HEK293T (cell line): ENCODE measurements at regions not wholly inside any gene's neighbourhood (a gene's known extent, or its start where the extent isn't known, plus 50 kb on each side); places are given as distances from the start of the nearest gene placed in this dataset.

Source experiments
- CTCF ChIA-PET: fragments of 350-600 bp; formaldehyde crosslinking; extraction: SDS; loops from one replicate; lab custom pipeline; 2021; ENCODE audit warnings: antibody characterized with exemption, inconsistent platforms; lab: Yijun Ruan, JAX
- POLR2A ChIA-PET: fragments of 350-600 bp; formaldehyde crosslinking; extraction: SDS; loops from one replicate; lab custom pipeline; 2020; ENCODE audit warnings: antibody characterized with exemption, inconsistent platforms; lab: Yijun Ruan, JAX
- DNase-seq: peaks from one replicate; pipeline ENCODE4 v3.0.0; 2012; ENCODE audit warnings: mixed read lengths; ENCODE audit errors: extremely low spot score
- ARNT ChIP-seq: fragments of 450-650 bp; IDR thresholded peaks from 2 replicates; pipeline ENCODE4 v1.6.1; 2017; ENCODE audit warnings: mild to moderate bottlenecking
- BHLHE40 ChIP-seq: fragments of 450-650 bp; IDR thresholded peaks from 2 replicates; pipeline ENCODE4 v1.6.1; 2016; ENCODE audit warnings: mild to moderate bottlenecking, moderate library complexity, borderline replicate concordance
- CTBP1 ChIP-seq: fragments of 450-650 bp; IDR thresholded peaks from 2 replicates; pipeline ENCODE4 v1.6.1; 2016; ENCODE audit warnings: borderline replicate concordance
- ELF4 ChIP-seq: fragments of 450-650 bp; IDR thresholded peaks from 2 replicates; pipeline ENCODE4 v1.6.1; 2017; ENCODE audit warnings: antibody characterized with exemption
- FOXA1 ChIP-seq: fragments of 450-650 bp; IDR thresholded peaks from 2 replicates; pipeline ENCODE4 v1.6.1; 2016; ENCODE audit warnings: mild to moderate bottlenecking
- FOXK2 ChIP-seq: fragments of 450-650 bp; IDR thresholded peaks from 2 replicates; pipeline ENCODE4 v1.6.1; 2016; ENCODE audit warnings: mild to moderate bottlenecking
- FOXM1 ChIP-seq: fragments of 450-650 bp; IDR thresholded peaks from 2 replicates; pipeline ENCODE4 v1.6.1; 2017; ENCODE audit warnings: mild to moderate bottlenecking, borderline replicate concordance
- HDGF ChIP-seq: fragments of 450-650 bp; IDR thresholded peaks from 2 replicates; pipeline ENCODE4 v1.6.1; 2017; ENCODE audit warnings: antibody characterized with exemption, borderline replicate concordance
- L3MBTL2 ChIP-seq: fragments of 450-650 bp; conservative IDR thresholded peaks from 2 replicates; pipeline ENCODE4 v1.6.1; 2016; ENCODE audit warnings: mild to moderate bottlenecking
- LEF1 ChIP-seq: fragments of 450-650 bp; IDR thresholded peaks from 2 replicates; pipeline ENCODE4 v1.6.1; 2017; ENCODE audit warnings: mild to moderate bottlenecking, borderline replicate concordance
- NFRKB ChIP-seq: fragments of 450-650 bp; IDR thresholded peaks from 2 replicates; pipeline ENCODE4 v1.6.1; 2016; ENCODE audit warnings: mild to moderate bottlenecking, moderate library complexity
- PKNOX1 ChIP-seq: fragments of 450-650 bp; IDR thresholded peaks from 2 replicates; pipeline ENCODE4 v1.6.1; 2016
- SP1 ChIP-seq: fragments of 450-650 bp; IDR thresholded peaks from 2 replicates; pipeline ENCODE4 v1.6.1; 2017
- SUZ12 ChIP-seq: fragments of 450-650 bp; IDR thresholded peaks from 2 replicates; pipeline ENCODE4 v1.6.1; 2016; ENCODE audit warnings: mild to moderate bottlenecking
- TARDBP ChIP-seq: fragments of 450-650 bp; IDR thresholded peaks from 2 replicates; pipeline ENCODE4 v1.6.1; 2016
- ZNF384 ChIP-seq: fragments of 450-650 bp; IDR thresholded peaks from 2 replicates; pipeline ENCODE4 v1.6.1; 2016

GRCh38 chr12:89161557-89161956 lies 190.7 kb downstream of the DUSP6 start:
- CTCF ChIA-PET: interaction anchor here (1.0 kb wide), 1 partner anchor 10 kb away, joined by 3 read pairs; no protein-coding TSS in a partner anchor
- POLR2A ChIA-PET: no interaction called here
- DNase-seq: no peak

GRCh38 chr12:89160716-89161123 lies 191.6 kb downstream of the DUSP6 start:
- ChIA-PET CTCF (no interaction called here), POLR2A (no interaction called here)
- no peak for TF ChIP-seq CTBP1
- TF ChIP-seq FOXM1: no peak
- no peak for TF ChIP-seq L3MBTL2
- TF ChIP-seq FOXK2: no peak
- TF ChIP-seq TARDBP: no peak
- no peak for TF ChIP-seq ZNF384
- TF ChIP-seq ELF4: no peak
- TF ChIP-seq BHLHE40: no peak
- no peak for TF ChIP-seq FOXA1
- TF ChIP-seq SP1: no peak
- TF ChIP-seq LEF1: no peak
- TF ChIP-seq PKNOX1: no peak
- no peak for TF ChIP-seq NFRKB
- TF ChIP-seq HDGF: no peak
- no peak for DNase-seq

More at GRCh38 chr12:89161557-89161956, 190.7 kb downstream of the DUSP6 start:
- TF ChIP-seq SP1 (no peak), ELF4 (no peak), CTBP1 (no peak), PKNOX1 (no peak), ZNF384 (no peak), TARDBP (no peak), L3MBTL2 (no peak), SUZ12 (no peak), NFRKB (no peak), BHLHE40 (no peak), FOXM1 (no peak), ARNT (no peak), FOXA1 (no peak), HDGF (no peak), LEF1 (no peak), FOXK2 (no peak)

- ChIA-PET POLR2A (no interaction called here), CTCF (no interaction called here)
- TF ChIP-seq TARDBP (no peak), SUZ12 (no peak), CTBP1 (no peak), NFRKB (no peak), ZNF384 (no peak), L3MBTL2 (no peak), ELF4 (no peak), SP1 (no peak), PKNOX1 (no peak)
- DNase-seq: no peak
Measured at GRCh38 chr12:89157413-89157812, 194.9 kb downstream of the DUSP6 start.

GRCh38 chr12:89156862-89157262 lies 195.4 kb downstream of the DUSP6 start:
- no peak for TF ChIP-seq ZNF384
- no peak for TF ChIP-seq FOXM1
- no peak for TF ChIP-seq CTBP1
- no peak for TF ChIP-seq HDGF
- TF ChIP-seq FOXK2: no peak
- TF ChIP-seq TARDBP: no peak
- TF ChIP-seq L3MBTL2: no peak
- POLR2A ChIA-PET: no interaction called here
- DNase-seq: no peak
- CTCF ChIA-PET: no interaction called here

GRCh38 chr12:89156340-89156739 lies 196.0 kb downstream of the DUSP6 start:
- POLR2A ChIA-PET: no interaction called here
- DNase-seq: no peak
- no peak for TF ChIP-seq SP1
- no peak for TF ChIP-seq NFRKB
- no peak for TF ChIP-seq CTBP1
- TF ChIP-seq BHLHE40: no peak
- no peak for TF ChIP-seq PKNOX1
- no peak for TF ChIP-seq LEF1
- no peak for TF ChIP-seq SUZ12
- TF ChIP-seq FOXM1: no peak
- no peak for TF ChIP-seq ELF4
- no peak for TF ChIP-seq ZNF384
- CTCF ChIA-PET: no interaction called here

- DNase-seq: no peak
- TF ChIP-seq L3MBTL2: no peak
- no peak for TF ChIP-seq ARNT
- TF ChIP-seq FOXK2: no peak
- TF ChIP-seq ELF4: no peak
- CTCF ChIA-PET: no interaction called here
- POLR2A ChIA-PET: no interaction called here
Measured at GRCh38 chr12:89155826-89156225, 196.5 kb downstream of the DUSP6 start.
